Effector memory CD8-positive, alpha-beta T cell (primary cell): ENCODE measurements at regions not wholly inside any gene's neighbourhood (a gene's known extent, or its start where the extent isn't known, plus 50 kb on each side); places are given as distances from the start of the nearest gene placed in this dataset.

Experiments used
- ATAC-seq: fragments of 150-1000 bp; cut with Tn5 transposase; replicated peaks from 2 replicates; pipeline ENCODE4 v1.10.0; 2021; ENCODE audit warnings: mild to moderate bottlenecking, moderate library complexity
- DNase-seq, 3 experiments: peaks; one replicate each; pipeline ENCODE4 v3.0.0; 2021
- H3K27ac Mint-ChIP-seq, 2 donors: one replicate each; pipeline ENCODE4 v1.8.0; 2022; ENCODE audit warnings: mild to moderate bottlenecking in 2 of 2, mixed read lengths in 2 of 2, moderate library complexity in 2 of 2
- H3K27me3 Mint-ChIP-seq, 2 donors: one replicate each; pipeline ENCODE4 v1.8.0; 2022; ENCODE audit warnings: mixed read lengths in 2 of 2
- H3K36me3 Mint-ChIP-seq: one replicate; pipeline ENCODE4 v1.8.0; 2022; ENCODE audit warnings: mild to moderate bottlenecking, moderate library complexity, mixed read lengths; ENCODE audit not compliant: insufficient read depth
- H3K4me1 Mint-ChIP-seq, 2 donors: one replicate each; pipeline ENCODE4 v1.8.0; 2022; ENCODE audit warnings: low read depth in 2 of 2, mixed read lengths in 2 of 2
- H3K4me3 Mint-ChIP-seq, 2 donors: one replicate each; pipeline ENCODE4 v1.8.0; 2022; ENCODE audit warnings: mild to moderate bottlenecking in 2 of 2, mixed read lengths in 2 of 2, moderate library complexity in 2 of 2
- H3K9me3 Mint-ChIP-seq, 2 donors: one replicate each; pipeline ENCODE4 v1.8.0; 2022; ENCODE audit warnings: mixed read lengths in 2 of 2

DNA sequence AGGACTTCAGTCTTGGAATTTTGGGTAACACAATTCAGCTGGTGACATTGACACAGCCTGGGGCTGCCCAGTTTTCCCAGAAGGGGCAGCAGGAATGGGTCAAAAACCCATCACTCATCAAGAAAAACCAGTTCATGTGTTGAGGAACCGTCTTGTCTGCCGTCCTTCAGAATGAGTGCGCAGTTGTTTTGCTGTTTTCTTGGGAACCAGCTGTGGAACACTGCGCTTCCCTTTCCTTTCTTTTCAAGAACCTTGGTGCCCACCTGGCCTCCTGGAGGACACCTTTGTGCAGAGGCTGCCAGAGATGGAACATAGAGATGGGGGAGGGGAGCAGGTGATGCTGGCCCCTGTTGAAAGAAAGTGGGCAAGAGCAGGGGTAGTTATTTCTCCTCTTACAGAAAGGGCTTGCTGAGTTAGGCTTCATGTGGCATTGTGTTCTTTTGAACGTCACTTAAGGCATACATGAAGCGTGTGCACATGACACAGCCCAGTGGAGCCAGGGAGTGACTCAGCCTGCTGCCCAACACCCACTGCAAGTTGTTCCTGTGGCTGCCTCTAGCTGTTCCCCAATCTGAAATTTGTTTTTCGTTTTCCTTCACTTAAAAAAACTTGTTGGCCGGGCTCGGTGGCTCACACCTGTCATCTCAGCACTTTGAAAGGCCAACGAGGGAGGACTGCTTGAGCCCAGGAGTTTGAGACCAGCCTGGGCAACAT is 87.4 kb upstream of the TNS3 start:
- no peak for DNase-seq
- no peaks in the 10 kb centered on the region for H3K9me3 Mint-ChIP-seq
- H3K4me3 Mint-ChIP-seq = no peak overlapping the region
- no peaks in the 10 kb centered on the region for H3K4me1 Mint-ChIP-seq
- peak; percentile 65 for ATAC-seq
- H3K27ac Mint-ChIP-seq = no peak overlapping the region
- no peaks in the 10 kb centered on the region for H3K36me3 Mint-ChIP-seq
- no peaks in the 10 kb centered on the region for H3K27me3 Mint-ChIP-seq

DNA sequence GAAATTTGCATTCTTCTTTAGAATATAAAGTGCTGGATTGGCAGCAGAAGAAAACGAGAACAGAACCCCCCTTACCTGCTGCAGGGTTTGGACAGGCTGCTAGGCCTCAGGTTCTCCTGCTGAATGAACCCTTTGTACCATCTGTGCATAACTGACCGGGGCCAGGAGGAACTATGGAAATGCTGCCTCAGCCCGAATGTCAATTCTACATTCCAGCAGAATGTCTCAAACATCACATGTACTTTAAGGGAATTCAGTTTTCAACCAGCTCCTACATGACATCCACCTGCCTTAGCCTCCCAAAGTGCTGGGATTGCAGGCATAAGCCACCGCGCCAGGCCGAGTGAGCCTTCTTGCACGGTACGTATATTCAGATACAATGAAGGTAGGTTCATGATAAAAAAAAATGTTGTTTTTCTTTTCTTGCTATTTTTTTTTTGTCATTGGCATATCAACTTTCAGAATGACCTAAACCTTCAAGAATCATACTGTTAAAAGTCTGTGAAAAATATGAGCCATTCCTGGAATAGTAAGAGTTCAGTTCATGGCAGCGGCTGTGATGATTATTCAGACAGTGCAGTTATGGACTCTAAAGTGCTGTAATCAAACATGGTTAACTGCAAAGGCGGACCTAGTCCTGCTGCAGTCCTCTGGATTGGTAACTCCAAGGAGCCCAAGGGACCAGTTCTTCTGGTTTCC is 84.4 kb upstream of the TNS3 start:
- Mint-ChIP-seq H3K27ac (no peak overlapping the region), H3K9me3 (no peaks in the 10 kb centered on the region), H3K27me3 (no peaks in the 10 kb centered on the region), H3K36me3 (no peaks in the 10 kb centered on the region), H3K4me1 (no peaks in the 10 kb centered on the region), H3K4me3 (no peak overlapping the region)
- ATAC-seq = no peak
- DNase-seq = no peak

DNA sequence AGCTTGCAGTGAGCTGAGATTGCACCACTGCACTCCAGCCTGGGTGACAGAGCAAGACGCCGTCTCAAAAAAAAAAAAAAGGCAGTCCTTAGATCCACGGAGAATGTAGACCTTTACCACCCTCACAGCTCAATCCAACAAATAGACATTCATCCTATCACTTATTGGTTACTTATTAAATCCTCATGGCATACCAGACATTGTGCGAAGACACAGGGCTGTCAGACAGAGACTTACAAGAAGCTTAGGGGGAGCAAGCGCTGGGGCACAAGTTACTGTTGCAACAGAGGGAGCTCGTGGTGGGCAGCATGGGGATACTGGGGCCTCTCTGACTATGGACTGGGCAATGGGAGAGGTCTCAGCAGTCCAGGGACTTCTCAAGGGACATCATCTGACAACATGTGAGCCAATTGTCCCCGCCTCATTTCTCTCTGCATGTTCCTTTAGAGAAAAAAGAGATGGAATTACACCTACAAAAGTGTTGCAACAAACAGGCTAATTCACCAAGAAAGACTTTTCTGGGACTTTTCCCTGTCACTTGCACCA is 82.8 kb upstream of the TNS3 start:
- Mint-ChIP-seq H3K36me3 (no peaks in the 10 kb centered on the region), H3K4me3 (no peak overlapping the region), H3K4me1 (no peaks in the 10 kb centered on the region), H3K27me3 (no peaks in the 10 kb centered on the region), H3K27ac (no peak overlapping the region), H3K9me3 (no peaks in the 10 kb centered on the region)
- ATAC-seq (no peak), DNase-seq (no peak)

DNA sequence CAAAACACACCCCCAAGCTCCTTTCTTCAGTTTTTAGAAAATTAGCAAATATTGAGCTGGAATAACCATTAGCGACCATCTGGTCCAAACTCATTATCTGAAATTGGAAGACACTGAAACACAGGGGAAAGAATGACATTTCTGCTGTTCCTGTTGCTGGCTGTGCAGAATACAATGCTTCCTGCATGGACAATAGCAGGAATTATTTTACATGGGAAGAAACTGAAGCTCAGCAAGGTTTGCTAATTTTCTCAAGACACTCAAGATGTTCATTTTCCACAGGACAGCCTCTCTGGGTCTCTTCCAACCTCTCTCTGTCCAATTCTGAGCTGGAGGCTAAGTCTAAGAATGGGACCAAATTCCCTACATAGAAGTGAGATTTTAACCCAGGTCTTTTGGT is 81.9 kb upstream of the TNS3 start:
- H3K27ac Mint-ChIP-seq = no peak overlapping the region
- H3K9me3 Mint-ChIP-seq = no peaks in the 10 kb centered on the region
- no peaks in the 10 kb centered on the region for H3K27me3 Mint-ChIP-seq
- no peaks in the 10 kb centered on the region for H3K4me1 Mint-ChIP-seq
- no peaks in the 10 kb centered on the region for H3K36me3 Mint-ChIP-seq
- ATAC-seq (no peak), DNase-seq (no peak)
- no peak overlapping the region for H3K4me3 Mint-ChIP-seq

DNA sequence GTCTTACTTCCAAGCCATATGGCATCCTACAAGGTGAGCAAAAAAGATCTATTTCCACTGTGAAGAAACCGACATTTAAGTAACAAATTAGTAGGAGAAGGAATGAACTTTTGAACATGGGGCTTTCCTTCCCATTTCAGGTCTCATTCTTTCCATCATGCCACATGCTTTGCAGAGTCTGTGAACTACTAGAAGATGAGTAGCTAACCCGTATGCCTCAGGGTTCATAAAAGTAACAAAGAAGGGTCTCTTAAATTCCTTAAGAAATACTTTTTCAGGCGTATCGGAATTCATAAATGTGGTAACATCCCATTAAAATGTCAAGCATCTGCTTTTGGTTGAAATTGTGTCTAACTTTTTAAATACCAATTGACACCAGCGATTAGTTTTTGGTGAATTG is 81.3 kb upstream of the TNS3 start:
- no peak for DNase-seq
- no peaks in the 10 kb centered on the region for H3K9me3 Mint-ChIP-seq
- H3K36me3 Mint-ChIP-seq = no peaks in the 10 kb centered on the region
- ATAC-seq = no peak
- H3K4me1 Mint-ChIP-seq = no peaks in the 10 kb centered on the region
- no peak overlapping the region for H3K27ac Mint-ChIP-seq
- no peak overlapping the region for H3K4me3 Mint-ChIP-seq
- H3K27me3 Mint-ChIP-seq = no peaks in the 10 kb centered on the region

DNA sequence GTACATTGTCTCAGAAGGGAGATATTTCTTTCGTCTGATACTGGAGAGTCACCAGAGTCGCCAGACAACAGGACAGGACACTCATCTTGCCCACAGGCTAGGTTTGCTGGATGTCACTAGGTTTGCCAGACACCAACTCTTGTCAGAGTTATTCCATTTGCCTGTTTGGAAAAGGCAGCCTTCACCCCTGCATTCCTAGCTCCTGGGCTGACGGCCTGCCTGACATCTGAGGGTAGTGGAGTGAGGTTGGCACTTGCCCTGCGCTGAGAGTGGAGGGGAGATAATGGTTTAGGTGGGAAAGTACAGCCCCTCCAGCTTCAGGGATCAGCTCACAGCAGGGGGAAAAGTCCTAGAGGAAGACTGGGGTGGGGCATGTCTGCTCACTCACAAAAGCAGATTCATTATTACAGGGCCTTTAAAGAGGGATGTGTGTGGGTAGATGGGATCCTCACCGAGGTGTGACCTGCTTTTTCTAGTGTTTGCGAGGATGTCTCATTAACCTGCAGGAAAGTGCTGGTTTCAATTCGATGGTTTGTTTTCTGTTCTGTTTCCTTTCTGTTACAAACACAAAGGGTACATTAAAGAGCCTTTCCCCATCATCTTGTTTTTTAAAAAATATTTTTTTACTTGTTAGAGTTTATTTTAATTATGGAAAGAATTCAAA is 79.3 kb upstream of the TNS3 start:
- ATAC-seq (no peak), DNase-seq (no peak)
- no peaks in the 10 kb centered on the region for H3K27me3 Mint-ChIP-seq
- H3K9me3 Mint-ChIP-seq = peaks cover 0 to 1% of the 10 kb centered on the region in 2 donors
- H3K4me1 Mint-ChIP-seq = no peaks in the 10 kb centered on the region
- H3K27ac Mint-ChIP-seq = no peak overlapping the region
- H3K36me3 Mint-ChIP-seq = no peaks in the 10 kb centered on the region
- no peak overlapping the region for H3K4me3 Mint-ChIP-seq

DNA sequence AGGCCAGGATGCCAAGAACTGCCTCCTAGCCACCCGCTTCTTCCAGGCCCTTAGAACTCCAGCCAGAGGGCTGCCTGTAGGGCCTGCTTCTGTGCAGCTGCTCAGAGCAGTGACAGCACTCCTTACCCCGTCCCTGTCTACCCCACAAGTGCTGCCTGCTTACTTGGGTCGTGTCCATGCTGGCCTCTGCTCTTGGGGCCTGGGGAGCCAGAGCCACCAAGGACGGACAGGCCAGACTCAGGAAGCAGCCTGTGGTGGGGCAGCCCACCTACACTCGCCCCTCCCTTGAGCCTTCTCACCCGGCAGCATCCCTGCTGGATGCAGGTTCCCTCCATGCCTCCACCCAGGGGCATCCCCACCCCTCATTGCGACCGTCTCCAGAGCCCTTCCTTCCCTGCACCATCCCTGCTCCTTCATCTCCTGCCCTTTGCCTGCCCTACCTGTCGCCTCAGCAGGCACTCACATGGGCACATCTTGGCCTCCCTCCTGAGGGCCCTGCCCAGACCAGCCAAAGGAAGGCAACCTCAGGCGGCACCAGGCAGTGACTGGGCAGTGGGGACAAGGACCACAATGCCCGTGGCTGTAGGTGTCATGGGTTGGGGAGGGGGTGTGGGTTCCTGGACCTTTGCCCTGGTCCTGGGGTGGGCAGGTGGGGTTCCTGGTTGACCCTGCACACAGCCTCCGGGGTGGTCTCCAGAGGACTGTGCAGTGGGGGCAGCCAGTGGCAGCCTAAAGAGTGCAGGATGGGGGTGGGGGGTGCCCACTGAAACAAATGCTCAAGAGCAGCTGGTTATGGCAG is 78.0 kb upstream of the TNS3 start:
- H3K27me3 Mint-ChIP-seq = no peaks in the 10 kb centered on the region
- no peak overlapping the region for H3K4me3 Mint-ChIP-seq
- ATAC-seq (no peak), DNase-seq (no peak)
- no peaks in the 10 kb centered on the region for H3K4me1 Mint-ChIP-seq
- H3K36me3 Mint-ChIP-seq = no peaks in the 10 kb centered on the region
- no peak overlapping the region for H3K27ac Mint-ChIP-seq
- peaks cover 0 to 1% of the 10 kb centered on the region in 2 donors for H3K9me3 Mint-ChIP-seq

DNA sequence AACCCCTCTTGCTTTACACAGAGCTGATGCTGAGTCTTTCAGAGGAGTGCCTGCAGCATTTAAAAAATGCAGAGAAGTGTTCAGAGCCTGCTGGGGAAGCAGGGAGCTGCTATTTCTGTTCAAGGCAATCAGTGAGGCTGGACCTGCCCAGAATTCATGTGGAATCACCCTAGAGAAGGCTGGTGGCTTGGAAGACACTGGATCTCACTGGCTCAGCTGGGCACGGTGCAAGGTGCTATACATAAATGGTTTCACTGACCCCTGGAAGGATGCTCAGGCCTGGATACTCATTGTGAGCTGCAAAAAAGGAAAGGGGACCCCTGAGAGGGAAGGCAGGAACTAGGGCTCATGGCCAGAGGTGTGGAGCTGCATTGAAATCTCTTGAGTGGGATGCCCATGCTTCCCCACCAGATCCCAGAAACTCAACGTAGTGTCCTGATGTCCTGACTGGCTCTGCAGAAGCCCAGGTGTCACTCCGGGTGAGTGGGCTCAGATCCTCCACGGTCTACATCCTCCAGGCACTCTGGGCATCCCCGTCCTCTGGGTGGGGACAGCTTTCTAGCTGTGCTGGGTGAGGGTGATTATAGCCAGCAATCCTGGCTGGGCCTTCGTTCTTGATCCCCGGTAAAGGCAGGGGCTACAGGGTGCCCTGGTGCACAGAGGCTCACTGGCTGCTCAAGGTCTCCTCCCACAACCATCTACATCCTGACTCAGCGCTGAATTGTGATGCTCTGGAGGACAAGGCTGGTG is 77.2 kb upstream of the TNS3 start:
- no peak for ATAC-seq
- no peaks in the 10 kb centered on the region for H3K4me1 Mint-ChIP-seq
- no peak for DNase-seq
- no peaks in the 10 kb centered on the region for H3K27me3 Mint-ChIP-seq
- no peaks in the 10 kb centered on the region for H3K36me3 Mint-ChIP-seq
- H3K4me3 Mint-ChIP-seq = no peak overlapping the region
- H3K27ac Mint-ChIP-seq = no peak overlapping the region
- peaks cover 0 to 1% of the 10 kb centered on the region in 2 donors for H3K9me3 Mint-ChIP-seq

DNA sequence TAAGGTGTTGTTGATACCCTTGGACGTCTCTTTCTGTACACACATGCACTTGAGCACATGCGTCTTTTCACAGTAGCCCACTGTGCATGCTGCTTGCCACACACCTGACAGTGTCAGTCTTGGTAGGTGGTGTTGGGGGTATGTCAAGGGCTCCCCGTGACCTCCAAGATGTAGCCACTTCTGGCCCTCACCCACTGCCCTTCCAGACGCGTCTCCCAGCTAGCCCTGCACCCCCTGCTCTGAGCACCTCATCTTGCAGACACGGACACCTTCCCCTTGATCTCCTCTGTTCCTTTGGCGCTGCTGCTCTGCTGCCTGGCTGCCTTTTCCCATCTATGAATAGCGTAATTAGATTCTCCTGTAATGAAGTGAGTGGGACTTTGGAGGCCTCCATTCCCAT is 75.2 kb upstream of the TNS3 start:
- H3K9me3 Mint-ChIP-seq = peaks cover 0 to 1% of the 10 kb centered on the region in 2 donors
- DNase-seq = no peak
- H3K27ac Mint-ChIP-seq = no peak overlapping the region
- H3K4me1 Mint-ChIP-seq = no peaks in the 10 kb centered on the region
- no peaks in the 10 kb centered on the region for H3K27me3 Mint-ChIP-seq
- ATAC-seq = no peak
- H3K4me3 Mint-ChIP-seq = no peak overlapping the region
- H3K36me3 Mint-ChIP-seq = no peaks in the 10 kb centered on the region

DNA sequence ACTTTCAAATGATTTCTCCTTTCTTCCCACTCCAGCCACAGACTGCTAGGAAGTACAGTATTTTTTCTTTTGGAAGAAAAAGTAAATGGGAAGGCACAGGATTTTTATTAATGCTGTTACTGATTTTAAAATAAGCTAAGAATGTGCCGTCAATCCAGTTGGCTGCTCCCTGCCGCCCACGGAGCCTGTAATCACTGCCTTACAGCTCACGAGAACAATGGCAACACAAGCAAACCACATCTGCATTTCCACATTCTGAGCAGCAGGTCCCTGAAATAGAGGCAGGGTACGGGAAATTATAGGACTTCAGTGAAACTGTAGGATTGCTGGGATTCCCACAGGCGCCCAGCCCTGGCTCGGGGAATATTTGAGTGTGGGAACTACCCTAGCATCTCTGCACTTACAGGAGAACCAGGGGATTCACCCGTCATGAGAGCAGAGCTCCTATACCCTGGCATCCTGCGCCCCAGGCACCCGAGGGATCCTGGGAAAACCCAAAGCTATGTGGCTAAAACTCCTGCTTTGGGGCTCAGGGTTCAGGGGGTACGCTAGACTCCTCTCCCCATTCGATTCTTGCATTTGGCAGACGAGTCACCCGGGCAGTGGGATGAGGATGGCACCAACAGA is 72.9 kb upstream of the TNS3 start:
- no peak overlapping the region for H3K27ac Mint-ChIP-seq
- H3K9me3 Mint-ChIP-seq = peaks cover 0 to 1% of the 10 kb centered on the region in 2 donors
- H3K4me3 Mint-ChIP-seq = no peak overlapping the region
- no peaks in the 10 kb centered on the region for H3K27me3 Mint-ChIP-seq
- H3K36me3 Mint-ChIP-seq = no peaks in the 10 kb centered on the region
- ATAC-seq (no peak), DNase-seq (no peak)
- no peaks in the 10 kb centered on the region for H3K4me1 Mint-ChIP-seq

DNA sequence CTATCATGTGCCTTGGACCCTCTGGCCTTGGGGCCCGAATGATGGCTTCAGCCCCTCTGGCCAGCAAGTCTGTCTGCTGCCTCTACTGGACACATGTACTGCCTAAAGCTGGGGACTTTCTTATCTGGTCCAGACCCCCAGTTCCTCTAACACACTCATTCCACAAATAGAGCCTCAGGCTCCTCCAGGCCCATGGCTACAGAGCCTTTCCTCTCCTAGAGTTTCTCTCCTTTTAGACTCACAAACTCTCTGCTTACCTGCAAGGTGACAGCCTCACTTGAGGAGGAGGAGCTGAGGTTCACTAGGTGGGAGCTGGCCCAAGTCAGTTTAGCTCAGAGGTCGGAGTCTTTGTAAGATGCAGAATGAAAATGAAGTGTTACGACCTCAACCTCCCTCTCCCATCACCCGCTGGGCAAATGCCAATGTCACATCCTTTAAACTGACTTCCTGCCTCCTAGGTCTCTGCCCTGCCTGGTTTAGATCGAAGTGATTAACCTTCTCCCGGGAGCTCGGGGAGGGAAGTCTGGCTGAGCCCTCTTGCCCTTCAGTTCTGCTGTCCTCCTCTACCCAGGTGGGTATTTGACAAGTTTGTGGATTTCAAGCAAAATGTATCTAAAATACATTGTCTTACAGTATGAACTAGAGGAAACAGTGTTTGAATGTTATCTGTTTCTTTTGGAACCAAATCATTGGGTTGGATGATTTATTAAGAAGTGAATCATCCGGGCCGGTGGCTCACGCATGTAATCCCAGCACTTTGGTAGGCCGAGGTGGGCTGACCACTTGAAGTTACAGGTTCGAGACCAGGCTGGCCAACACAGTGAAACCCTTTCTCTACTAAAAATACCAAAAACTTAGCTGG is 71.9 kb upstream of the TNS3 start:
- Mint-ChIP-seq H3K27ac (no peak overlapping the region), H3K4me1 (no peaks in the 10 kb centered on the region), H3K4me3 (no peak overlapping the region), H3K27me3 (no peaks in the 10 kb centered on the region), H3K36me3 (no peaks in the 10 kb centered on the region), H3K9me3 (peaks cover 0 to 1% of the 10 kb centered on the region in 2 donors)
- no peak for ATAC-seq
- DNase-seq = no peak

DNA sequence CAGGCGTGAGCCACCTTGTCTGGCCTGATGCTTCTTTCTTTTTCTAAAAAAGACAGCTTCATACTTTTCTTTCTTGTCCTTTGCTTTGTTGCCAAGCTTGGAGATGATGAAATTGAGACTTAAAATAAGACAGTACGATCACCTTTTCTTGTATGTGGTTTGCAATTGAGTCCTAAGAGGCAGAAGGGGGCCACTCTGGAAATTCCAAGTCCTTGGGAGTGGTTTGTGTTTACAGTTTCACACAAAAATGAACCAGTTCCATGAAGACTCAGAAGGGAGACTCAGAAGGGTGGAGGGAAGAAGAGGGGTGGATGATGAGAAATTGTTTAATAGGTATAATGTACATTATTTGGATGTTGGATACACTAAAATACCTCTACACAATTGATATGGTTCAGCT is 70.7 kb upstream of the TNS3 start:
- H3K4me1 Mint-ChIP-seq = no peaks in the 10 kb centered on the region
- peaks cover 0 to 1% of the 10 kb centered on the region in 2 donors for H3K9me3 Mint-ChIP-seq
- H3K36me3 Mint-ChIP-seq = no peaks in the 10 kb centered on the region
- DNase-seq (no peak), ATAC-seq (no peak)
- H3K27me3 Mint-ChIP-seq = no peaks in the 10 kb centered on the region
- no peak overlapping the region for H3K4me3 Mint-ChIP-seq
- H3K27ac Mint-ChIP-seq = no peak overlapping the region
